Neural cell (in vitro differentiated cells): ENCODE measurements at regions not wholly inside any gene's neighbourhood (a gene's known extent, or its start where the extent isn't known, plus 50 kb on each side); places are given as distances from the start of the nearest gene placed in this dataset.

Experiments
- H2AFZ ChIP-seq: fragments of 200-600, 300-800 bp; sonication (generic), shearing (Covaris generic); 2 replicates; pipeline ENCODE4 v1.6.0; 2014; ENCODE audit warnings: low read depth, mild to moderate bottlenecking, antibody characterized with exemption, low read length, moderate library complexity
- H3F3A ChIP-seq: fragments of 200-600 bp; shearing (Covaris generic); 2 replicates; pipeline ENCODE4 v1.6.1; 2016; ENCODE audit warnings: mild to moderate bottlenecking, moderate library complexity, mixed read lengths, antibody characterized with exemption, low read length; ENCODE audit not compliant: insufficient read depth, poor library complexity, severe bottlenecking
- H3K27ac ChIP-seq: fragments of 200-600, 300-800 bp; sonication (generic), shearing (Covaris generic); 2 replicates; pipeline ENCODE4 v1.5.1; 2014; ENCODE audit warnings: mild to moderate bottlenecking, low read length, moderate library complexity
- H3K27me3 ChIP-seq: fragments of 300-800, 200-600 bp; sonication (generic), shearing (Covaris generic); 2 replicates; pipeline ENCODE4 v1.6.0; 2014; ENCODE audit warnings: mild to moderate bottlenecking, low read depth, low read length, moderate library complexity; ENCODE audit not compliant: insufficient read depth
- H3K36me3 ChIP-seq: fragments of 300-800, 200-600 bp; sonication (generic), shearing (Covaris generic); 2 replicates; pipeline ENCODE4 v1.5.1; 2014; ENCODE audit warnings: mild to moderate bottlenecking, antibody characterized with exemption, low read length, moderate library complexity; ENCODE audit not compliant: insufficient read depth
- H3K4me2 ChIP-seq: fragments of 300-800, 200-600 bp; sonication (generic), shearing (Covaris generic); 2 replicates; pipeline ENCODE4 v1.6.0; 2014; ENCODE audit warnings: mild to moderate bottlenecking, low read length
- H3K4me3 ChIP-seq: fragments of 300-800, 200-600 bp; sonication (generic), shearing (Covaris generic); 2 replicates; pipeline ENCODE4 v1.5.1; 2014; ENCODE audit warnings: mild to moderate bottlenecking, low read length, moderate library complexity
- H3K79me2 ChIP-seq: fragments of 200-600 bp; shearing (Covaris generic); replicated peaks from 2 replicates; pipeline ENCODE4 v1.6.0; 2014; ENCODE audit warnings: mild to moderate bottlenecking, low read length, moderate library complexity; ENCODE audit not compliant: insufficient read depth
- H3K9ac ChIP-seq: fragments of 300-800, 200-600 bp; sonication (generic), shearing (Covaris generic); 2 replicates; pipeline ENCODE4 v1.6.1; 2016; ENCODE audit warnings: mild to moderate bottlenecking, low read length, mixed read lengths
- H3K9me2 ChIP-seq: fragments of 200-600 bp; shearing (Covaris generic); 2 replicates; pipeline ENCODE4 v1.6.1; 2016; ENCODE audit warnings: mild to moderate bottlenecking, low read length, mixed read lengths; ENCODE audit not compliant: insufficient read depth
- H3K9me3 ChIP-seq: fragments of 200-600, 300-800 bp; sonication (generic), shearing (Covaris generic); 2 replicates; pipeline ENCODE4 v1.6.1; 2016; ENCODE audit warnings: mild to moderate bottlenecking, mixed run types, low read length, moderate library complexity, mixed read lengths
- H4K20me1 ChIP-seq: fragments of 200-600 bp; shearing (Covaris generic); 2 replicates; pipeline ENCODE4 v1.6.1; 2016; ENCODE audit warnings: mild to moderate bottlenecking, mixed run types; ENCODE audit not compliant: insufficient read depth
- CTCF ChIP-seq: fragments of 450-650 bp; IDR thresholded peaks from 2 replicates; pipeline ENCODE4 v1.5.1; 2014; ENCODE audit warnings: antibody characterized with exemption, mild to moderate bottlenecking, moderate library complexity; ENCODE audit not compliant: poor library complexity, severe bottlenecking
- EP300 ChIP-seq: fragments of 450-650 bp; conservative IDR thresholded peaks from 2 replicates; pipeline ENCODE4 v1.6.1; 2014; ENCODE audit warnings: antibody characterized with exemption, mild to moderate bottlenecking, moderate library complexity; ENCODE audit not compliant: poor library complexity, severe bottlenecking
- EZH2 ChIP-seq: fragments of 200-600, 300-800 bp; shearing (Covaris generic), sonication (generic); IDR thresholded peaks from 2 replicates; pipeline ENCODE4 v1.6.1; 2014; ENCODE audit warnings: antibody characterized with exemption, low read length, borderline replicate concordance, mild to moderate bottlenecking; ENCODE audit not compliant: insufficient read depth, poor library complexity, severe bottlenecking
- MXI1 ChIP-seq: fragments of 450-650 bp; conservative IDR thresholded peaks from 2 replicates; pipeline ENCODE4 v1.6.1; 2014; ENCODE audit warnings: antibody characterized with exemption, mild to moderate bottlenecking; ENCODE audit not compliant: poor library complexity, severe bottlenecking
- POLR2AphosphoS5 ChIP-seq: IDR thresholded peaks from 2 replicates; pipeline ENCODE4 v1.6.1; 2012
- RAD21 ChIP-seq: fragments of 450-650 bp; conservative IDR thresholded peaks from 2 replicates; pipeline ENCODE4 v1.6.1; 2014; ENCODE audit warnings: antibody characterized with exemption, mild to moderate bottlenecking, moderate library complexity
- REST ChIP-seq: IDR thresholded peaks from 2 replicates; pipeline ENCODE4 v1.6.1; 2012; ENCODE audit warnings: borderline replicate concordance
- SMC3 ChIP-seq: fragments of 450-650 bp; conservative IDR thresholded peaks from 2 replicates; pipeline ENCODE4 v1.6.1; 2014; ENCODE audit warnings: antibody characterized with exemption, mild to moderate bottlenecking, moderate library complexity; ENCODE audit not compliant: poor library complexity
- TAF1 ChIP-seq: IDR thresholded peaks from 2 replicates; pipeline ENCODE4 v1.6.1; 2012; ENCODE audit warnings: low read depth

- H3K9me2 ChIP-seq = no peaks in the 10 kb centered on the region
- no peak overlapping the region for H3K4me2 ChIP-seq
- no peaks in the 10 kb centered on the region for H3K79me2 ChIP-seq
- H3K36me3 ChIP-seq = no peaks in the 10 kb centered on the region
- no peak overlapping the region for H2AFZ ChIP-seq
- no peak overlapping the region for H3K27ac ChIP-seq
- H4K20me1 ChIP-seq = no peaks in the 10 kb centered on the region
- H3K9me3 ChIP-seq = no peaks in the 10 kb centered on the region
- TF ChIP-seq EZH2 (no peak), POLR2AphosphoS5 (no peak), RAD21 (no peak), CTCF (no peak), EP300 (no peak), SMC3 (no peak), TAF1 (no peak), REST (no peak), MXI1 (no peak)
- H3K9ac ChIP-seq = no peak overlapping the region
- H3K27me3 ChIP-seq = no peaks in the 10 kb centered on the region
- H3K4me3 ChIP-seq = no peak overlapping the region
- H3F3A ChIP-seq = no peaks in the 10 kb centered on the region
These were observed 108.9 kb downstream of the VEGFA start for GRCh38 chr6:43878823-43879495.

GRCh38 chr6:43878127-43878634, 108.2 kb downstream of the VEGFA start:
- Histone ChIP-seq H3K9ac (no peak overlapping the region), H3K27me3 (no peaks in the 10 kb centered on the region), H3K27ac (no peak overlapping the region), H3K36me3 (no peaks in the 10 kb centered on the region), H3K9me3 (no peaks in the 10 kb centered on the region), H3K79me2 (no peaks in the 10 kb centered on the region), H4K20me1 (no peaks in the 10 kb centered on the region), H2AFZ (no peak overlapping the region), H3K9me2 (no peaks in the 10 kb centered on the region), H3K4me2 (no peak overlapping the region), H3F3A (no peaks in the 10 kb centered on the region), H3K4me3 (no peak overlapping the region)
- no peak for TF ChIP-seq CTCF
- TF ChIP-seq RAD21 = no peak
- TF ChIP-seq TAF1 = no peak
- no peak for TF ChIP-seq SMC3
- TF ChIP-seq MXI1 = no peak
- no peak for TF ChIP-seq POLR2AphosphoS5
- TF ChIP-seq EP300 = no peak
- no peak for TF ChIP-seq REST
- TF ChIP-seq EZH2 = no peak
